HG03095 (cell line): ENCODE measurements at regions not wholly inside any gene's neighbourhood (a gene's known extent, or its start where the extent isn't known, plus 50 kb on each side); places are given as distances from the start of the nearest gene placed in this dataset.

Experiments used
- ATAC-seq: cut with Tn5 transposase; IDR thresholded peaks from one replicate; pipeline ENCODE4 v1.9.1; 2021; ENCODE audit warnings: moderate library complexity; ENCODE audit not compliant: unreplicated experiment

- ATAC-seq, result peak; percentile 8
Measured at GRCh38 chr15:89400116-89400781, 65.6 kb upstream of the POLG start.

- peak; percentile 63 for ATAC-seq
Measured at GRCh38 chr15:89399238-89400115, 64.9 kb upstream of the POLG start.

- ATAC-seq, result no peak
Measured at GRCh38 chr15:89398896-89399237, 64.2 kb upstream of the POLG start.

GRCh38 chr15:89397653-89398023 lies 63.0 kb upstream of the POLG start:
- no peak for ATAC-seq

- ATAC-seq, result no peak
Measured at GRCh38 chr15:89396723-89397652, 62.4 kb upstream of the POLG start.

- no peak for ATAC-seq
Measured at GRCh38 chr15:89395996-89396395, 61.4 kb upstream of the POLG start.

- ATAC-seq, result no peak
Measured at GRCh38 chr15:89395461-89395871, 60.8 kb upstream of the POLG start.

GRCh38 chr15:89395031-89395430 lies 60.4 kb upstream of the POLG start:
- no peak for ATAC-seq

GRCh38 chr15:89393056-89393455 lies 58.4 kb upstream of the POLG start:
- ATAC-seq, result no peak

- no peak for ATAC-seq
Measured at GRCh38 chr15:89391685-89392257, 57.1 kb upstream of the POLG start.

- no peak for ATAC-seq
Measured at GRCh38 chr15:89389841-89390603, 55.4 kb upstream of the POLG start.

GRCh38 chr15:89387140-89387903 lies 52.7 kb upstream of the POLG start:
- ATAC-seq, result no peak

GRCh38 chr15:89385596-89386331 lies 51.1 kb upstream of the POLG start:
- no peak for ATAC-seq
